B cell (primary cell): ENCODE measurements at regions not wholly inside any gene's neighbourhood (a gene's known extent, or its start where the extent isn't known, plus 50 kb on each side); places are given as distances from the start of the nearest gene placed in this dataset.

Experiments used
- ATAC-seq: fragments of 200-7000 bp; cut with Tn5 transposase; one replicate; pipeline ENCODE4 v1.10.0; 2021; ENCODE audit warnings: low read depth, mild to moderate bottlenecking, moderate number of reproducible peaks, moderate library complexity
- CTCF ChIA-PET: fragments of 350-600 bp; sonication (Branson Sonifier 250); formaldehyde crosslinking; loops from one replicate; lab custom pipeline; 2021; ENCODE audit warnings: antibody characterized with exemption, inconsistent platforms; lab: Charles Lee
- POLR2A ChIA-PET: fragments of 350-600 bp; sonication (Branson Sonifier 250); formaldehyde crosslinking; loops from one replicate; lab custom pipeline; 2021; ENCODE audit warnings: antibody characterized with exemption; lab: Charles Lee
- DNase-seq: peaks from one replicate; pipeline ENCODE4 v3.0.0; 2013
- H2AFZ ChIP-seq: 2 replicates; pipeline ENCODE4 v1.6.1; 2012; ENCODE audit warnings: mild to moderate bottlenecking, low read depth, low read length; ENCODE audit not compliant: insufficient read depth, poor library complexity, severe bottlenecking
- H3K27ac ChIP-seq, 2 donors: 1 replicate in 1 of 2; 2 replicates in 1 of 2; pipeline ENCODE4 v1.5.1; 2012 to 2013; ENCODE audit warnings: low read length in 2 of 2, mild to moderate bottlenecking in 2 of 2, moderate library complexity in 1 of 2
- H3K27me3 ChIP-seq, 4 experiments: fragments of 200-600 bp in 1 of 4; sonication (generic) in 1 of 4; replicated peaks in 1 of 4; 1 replicate in 2 of 4; 2 replicates in 2 of 4; pipeline versions ENCODE4 v1.6.1 to v1.7.0; 2013 to 2016; ENCODE audit warnings: low read length in 3 of 4, mild to moderate bottlenecking in 2 of 4, mixed read lengths in 1 of 4, moderate library complexity in 1 of 4; ENCODE audit not compliant: insufficient read depth in 4 of 4, control insufficient read depth in 3 of 4; ENCODE audit errors: control extremely low read depth in 1 of 4
- H3K36me3 ChIP-seq, 2 experiments: replicated peaks in 1 of 2; 1 replicate in 1 of 2; 2 replicates in 1 of 2; pipeline versions ENCODE4 v1.6.1 to v1.7.1; 2013; ENCODE audit warnings: low read length in 1 of 2; ENCODE audit not compliant: insufficient read depth in 2 of 2, control insufficient read depth in 1 of 2; ENCODE audit errors: control extremely low read depth in 1 of 2, extremely low read depth in 1 of 2
- H3K4me1 ChIP-seq, 2 donors: fragments of 200-600 bp in 1 of 2; sonication (generic) in 1 of 2; 1 replicate in 1 of 2; 2 replicates in 1 of 2; pipeline versions ENCODE4 v1.5.1 to v1.6.1; 2013 to 2017; ENCODE audit warnings: low read length in 2 of 2; ENCODE audit not compliant: control insufficient read depth in 2 of 2, insufficient read depth in 2 of 2
- H3K4me2 ChIP-seq: replicated peaks from 2 replicates; pipeline ENCODE3; 2012; ENCODE audit warnings: mild to moderate bottlenecking, low read depth, low read length; ENCODE audit not compliant: poor library complexity, severe bottlenecking
- H3K4me3 ChIP-seq, 5 experiments: fragments of 200-600 bp in 1 of 5; sonication (generic) in 1 of 5; 1 replicate in 3 of 5; 2 replicates in 2 of 5; pipeline versions ENCODE4 v1.5.1 to v1.7.0; 2011 to 2016; ENCODE audit warnings: low read length in 4 of 5, mild to moderate bottlenecking in 4 of 5, low read depth in 2 of 5, control low read depth in 1 of 5, moderate library complexity in 1 of 5; ENCODE audit not compliant: insufficient read depth in 1 of 5; ENCODE audit errors: control extremely low read depth in 1 of 5, extremely low read depth in 1 of 5
- H3K79me2 ChIP-seq: fragments of 200-600 bp; sonication (generic); one replicate; pipeline ENCODE4 v1.6.0; 2016; ENCODE audit warnings: low read length; ENCODE audit not compliant: control insufficient read depth, insufficient read depth
- H3K9ac ChIP-seq: fragments of 200-600 bp; sonication (generic); 2 replicates; pipeline ENCODE4 v1.6.1; 2017; ENCODE audit warnings: mild to moderate bottlenecking, low read length, moderate library complexity
- H3K9me3 ChIP-seq, 3 donors: one replicate each; pipeline versions ENCODE4 v1.6.1 to v1.7.1; 2013; ENCODE audit warnings: low read length in 2 of 3; ENCODE audit not compliant: control insufficient read depth in 2 of 3, insufficient read depth in 1 of 3; ENCODE audit errors: control extremely low read depth in 1 of 3
- H4K20me1 ChIP-seq: 2 replicates; pipeline ENCODE4 v1.6.0; 2012; ENCODE audit warnings: mild to moderate bottlenecking, low read length; ENCODE audit not compliant: insufficient read depth, control insufficient read depth, poor library complexity, severe bottlenecking
- H3K27ac Mint-ChIP-seq: one replicate; pipeline ENCODE4 v1.8.0; 2021; ENCODE audit warnings: mixed read lengths
- H3K27me3 Mint-ChIP-seq: one replicate; pipeline ENCODE4 v1.8.0; 2021; ENCODE audit warnings: mixed read lengths
- H3K4me1 Mint-ChIP-seq: one replicate; pipeline ENCODE4 v1.8.0; 2021; ENCODE audit warnings: mixed read lengths
- H3K4me3 Mint-ChIP-seq: one replicate; pipeline ENCODE4 v1.8.0; 2021; ENCODE audit warnings: mixed read lengths
- H3K9me3 Mint-ChIP-seq: one replicate; pipeline ENCODE4 v1.8.0; 2022; ENCODE audit warnings: mixed read lengths; ENCODE audit not compliant: insufficient read depth
- CTCF ChIP-seq: fragments of 200-600 bp; IDR thresholded peaks from one replicate; pipeline ENCODE4 v1.8.0; 2022; ENCODE audit warnings: antibody characterized with exemption, mild to moderate bottlenecking
- EZH2 ChIP-seq: IDR thresholded peaks from 2 replicates; pipeline ENCODE4 v1.6.1; 2012; ENCODE audit warnings: borderline replicate concordance, low read depth, mild to moderate bottlenecking, moderate library complexity, low read length; ENCODE audit not compliant: insufficient read depth, poor library complexity, severe bottlenecking
- WGBS: methylation state at CpG from one replicate; pipeline ENCODE4 v1.1.5; 2013; ENCODE audit warnings: missing lambda C conversion rate; ENCODE audit not compliant: insufficient coverage; 5-methylcytosine and 5-hydroxymethylcytosine counted together
- intact Hi-C: fragments of 100-400 bp; cut with micrococcal nuclease; formaldehyde crosslinking; loops from one replicate; pipeline ENCODE4 v1.10.0; 2022

- no peak for DNase-seq
- H3K4me1 ChIP-seq, result no peaks in the 10 kb centered on the region
- WGBS, result no CpG with 5 or more reads among the region's 2 CpGs
- no peak overlapping the region for H2AFZ ChIP-seq
- H3K36me3 ChIP-seq, result no peaks in the 10 kb centered on the region
- H3K4me3 ChIP-seq, result no peak overlapping the region
- Mint-ChIP-seq H3K27me3 (peaks cover 4% of the 10 kb centered on the region), H3K9me3 (no peaks in the 10 kb centered on the region), H3K27ac (no peak overlapping the region), H3K4me3 (no peak overlapping the region), H3K4me1 (no peaks in the 10 kb centered on the region)
- H3K9me3 ChIP-seq, result peaks cover 0 to 1% (median 0%) of the 10 kb centered on the region in 3 donors
- H3K79me2 ChIP-seq, result no peaks in the 10 kb centered on the region
- ATAC-seq, result no peak
- POLR2A ChIA-PET, result no interaction called here
- H3K9ac ChIP-seq, result no peak overlapping the region
- no peak overlapping the region for H3K4me2 ChIP-seq
- TF ChIP-seq EZH2, result no peak
- TF ChIP-seq CTCF, result no peak
- H3K27ac ChIP-seq, result no peak overlapping the region
- intact Hi-C loops, result no loop called here
- CTCF ChIA-PET, result no interaction called here
- no peaks in the 10 kb centered on the region for H3K27me3 ChIP-seq
- no peaks in the 10 kb centered on the region for H4K20me1 ChIP-seq
Measured at GRCh38 chr5:21094619-21095018, 1106.6 kb upstream of the CDH18 start.

GRCh38 chr5:21087766-21088165, 1099.8 kb upstream of the CDH18 start:
- Histone ChIP-seq H3K27me3 (no peaks in the 10 kb centered on the region), H3K4me1 (no peaks in the 10 kb centered on the region), H3K27ac (no peak overlapping the region), H3K9me3 (no peaks in the 10 kb centered on the region), H3K36me3 (no peaks in the 10 kb centered on the region), H3K4me3 (no peak overlapping the region), H3K9ac (no peak overlapping the region), H3K79me2 (no peaks in the 10 kb centered on the region), H4K20me1 (no peaks in the 10 kb centered on the region), H3K4me2 (no peak overlapping the region), H2AFZ (no peak overlapping the region)
- Mint-ChIP-seq H3K27ac (no peak overlapping the region), H3K4me3 (no peak overlapping the region), H3K27me3 (no peaks in the 10 kb centered on the region), H3K4me1 (no peaks in the 10 kb centered on the region), H3K9me3 (peaks cover 6% of the 10 kb centered on the region)
- POLR2A ChIA-PET, result no interaction called here
- intact Hi-C loops, result no loop called here
- no peak for TF ChIP-seq EZH2
- TF ChIP-seq CTCF, result no peak
- DNase-seq, result no peak
- no CpG with 5 or more reads among the region's 1 CpG for WGBS
- CTCF ChIA-PET, result no interaction called here
- ATAC-seq, result no peak
